ENCODE measurements at regions not wholly inside any gene's neighbourhood (a gene's known extent, or its start where the extent isn't known, plus 50 kb on each side); places are given as distances from the start of the nearest gene placed in this dataset.
"Not testable (repeated sequence)": the region's sequence is repeated elsewhere in the genome, so short reads cannot be mapped to it uniquely, and the experiment has no call there.

GRCh38 chr14:53367644-53368026 is 214.5 kb upstream of the DDHD1 start:
- TF ChIP-seq CTCF (IDR thresholded peaks at IDR 0.05), result no peak
- no peaks in the 10 kb centered on the region for H3K4me1 ChIP-seq
- no peak overlapping the region for H2AFZ ChIP-seq
- no peak overlapping the region for H3K4me2 ChIP-seq (ENCODE audit: low read length)
- H3K27ac ChIP-seq, result no peak overlapping the region
- H3K79me2 ChIP-seq, result no peaks in the 10 kb centered on the region
- no peaks in the 10 kb centered on the region for H3K36me3 ChIP-seq (ENCODE audit: control insufficient read depth, insufficient read depth, low read length)
- H3K27me3 ChIP-seq (ENCODE audit: control insufficient read depth, insufficient read depth, low read length), result no peaks in the 10 kb centered on the region
- H3K9me3 ChIP-seq (ENCODE audit: control insufficient read depth, low read length), result no peaks in the 10 kb centered on the region
- H3K4me3 ChIP-seq (ENCODE audit: low read depth, low read length), result no peak overlapping the region
- H3K9ac ChIP-seq, result no peak overlapping the region

- TF ChIP-seq CTCF (IDR thresholded peaks at IDR 0.05), result no peak
- Histone ChIP-seq H3K27me3 (ENCODE audit: control insufficient read depth, insufficient read depth, low read length) (no peaks in the 10 kb centered on the region), H3K4me1 (no peaks in the 10 kb centered on the region), H3K4me3 (ENCODE audit: low read depth, low read length) (no peak overlapping the region), H3K27ac (no peak overlapping the region), H3K9ac (no peak overlapping the region), H2AFZ (no peak overlapping the region), H3K36me3 (ENCODE audit: control insufficient read depth, insufficient read depth, low read length) (no peaks in the 10 kb centered on the region), H3K79me2 (no peaks in the 10 kb centered on the region), H3K9me3 (ENCODE audit: control insufficient read depth, low read length) (no peaks in the 10 kb centered on the region), H3K4me2 (ENCODE audit: low read length) (no peak overlapping the region)
These were observed 212.5 kb upstream of the DDHD1 start for GRCh38 chr14:53365486-53366130.

- not testable (repeated sequence) for H3K4me1 ChIP-seq; H3K79me2 ChIP-seq; H3K27ac ChIP-seq; H3K9ac ChIP-seq; H3K36me3 ChIP-seq (ENCODE audit: control insufficient read depth, insufficient read depth, low read length); H3K4me3 ChIP-seq (ENCODE audit: low read depth, low read length); H2AFZ ChIP-seq; H3K9me3 ChIP-seq (ENCODE audit: control insufficient read depth, low read length); H3K27me3 ChIP-seq (ENCODE audit: control insufficient read depth, insufficient read depth, low read length); H3K4me2 ChIP-seq (ENCODE audit: low read length)
These were observed 209.8 kb upstream of the DDHD1 start for GRCh38 chr14:53362916-53363315.

GRCh38 chr14:53360829-53361228 is 207.7 kb upstream of the DDHD1 start:
- no peak overlapping the region for H3K4me3 ChIP-seq (ENCODE audit: low read depth, low read length)
- no peaks in the 10 kb centered on the region for H3K36me3 ChIP-seq (ENCODE audit: control insufficient read depth, insufficient read depth, low read length)
- no peaks in the 10 kb centered on the region for H3K27me3 ChIP-seq (ENCODE audit: control insufficient read depth, insufficient read depth, low read length)
- no peak for TF ChIP-seq CTCF (IDR thresholded peaks at IDR 0.05)
- H3K4me1 ChIP-seq, result no peaks in the 10 kb centered on the region
- H2AFZ ChIP-seq, result no peak overlapping the region
- no peak overlapping the region for H3K27ac ChIP-seq
- H3K4me2 ChIP-seq (ENCODE audit: low read length), result no peak overlapping the region
- no peaks in the 10 kb centered on the region for H3K79me2 ChIP-seq
- H3K9ac ChIP-seq, result no peak overlapping the region
- no peaks in the 10 kb centered on the region for H3K9me3 ChIP-seq (ENCODE audit: control insufficient read depth, low read length)

GRCh38 chr14:53358166-53358565 is 205.0 kb upstream of the DDHD1 start:
- Histone ChIP-seq H3K4me3 (ENCODE audit: low read depth, low read length) (no peak overlapping the region), H2AFZ (no peak overlapping the region), H3K4me2 (ENCODE audit: low read length) (no peak overlapping the region), H3K9me3 (ENCODE audit: control insufficient read depth, low read length) (no peaks in the 10 kb centered on the region), H3K27ac (no peak overlapping the region), H3K9ac (no peak overlapping the region), H3K79me2 (no peaks in the 10 kb centered on the region), H3K27me3 (ENCODE audit: control insufficient read depth, insufficient read depth, low read length) (no peaks in the 10 kb centered on the region), H3K4me1 (no peaks in the 10 kb centered on the region), H3K36me3 (ENCODE audit: control insufficient read depth, insufficient read depth, low read length) (no peaks in the 10 kb centered on the region)
- TF ChIP-seq CTCF (IDR thresholded peaks at IDR 0.05), result no peak
